Aorta (tissue), 5 donors: ENCODE measurements at regions not wholly inside any gene's neighbourhood (a gene's known extent, or its start where the extent isn't known, plus 50 kb on each side); places are given as distances from the start of the nearest gene placed in this dataset.

Experiments
- ATAC-seq: fragments of 200-7000 bp; cut with Tn5 transposase; one replicate; pipeline ENCODE4 v1.9.1; 2022; ENCODE audit warnings: moderate library complexity; ENCODE audit not compliant: low FRiP score
- DNase-seq, 2 donors: peaks; one replicate each; pipeline ENCODE4 v3.0.0-alpha.2; 2020
- H3K27ac ChIP-seq, 2 donors: one replicate each; pipeline ENCODE4 v1.5.1; 2013; ENCODE audit warnings: low read length in 2 of 2, mild to moderate bottlenecking in 2 of 2, moderate library complexity in 2 of 2, control low read depth in 1 of 2, inconsistent platforms in 1 of 2, low read depth in 1 of 2
- H3K27me3 ChIP-seq, 2 donors: one replicate each; pipeline ENCODE4 v1.6.1; 2013; ENCODE audit warnings: control low read depth in 1 of 2, low read length in 1 of 2, mild to moderate bottlenecking in 1 of 2, moderate library complexity in 1 of 2; ENCODE audit not compliant: insufficient read depth in 2 of 2, control insufficient read depth in 1 of 2
- H3K36me3 ChIP-seq, 2 donors: one replicate each; pipeline ENCODE4 v1.6.1; 2013; ENCODE audit warnings: control low read depth in 1 of 2, low read length in 1 of 2, mild to moderate bottlenecking in 1 of 2; ENCODE audit not compliant: insufficient read depth in 2 of 2, control insufficient read depth in 1 of 2
- H3K4me1 ChIP-seq, 2 donors: one replicate each; pipeline ENCODE4 v1.6.1; 2013; ENCODE audit warnings: low read length in 2 of 2, control low read depth in 1 of 2, mild to moderate bottlenecking in 1 of 2, moderate library complexity in 1 of 2; ENCODE audit not compliant: insufficient read depth in 2 of 2, control insufficient read depth in 1 of 2
- H3K4me3 ChIP-seq, 2 donors: one replicate each; pipeline ENCODE4 v1.5.1; 2013; ENCODE audit warnings: low read length in 2 of 2, control low read depth in 1 of 2, mild to moderate bottlenecking in 1 of 2
- H3K9me3 ChIP-seq: one replicate; pipeline ENCODE4 v1.6.1; 2013; ENCODE audit warnings: mild to moderate bottlenecking, low read length; ENCODE audit not compliant: control insufficient read depth
- WGBS, 2 donors: extraction: QIAGEN DNeasy Blood & Tissue Kit; methylation state at CpG; one replicate each; pipeline ENCODE4 v1.1.7; 2013; 5-methylcytosine and 5-hydroxymethylcytosine counted together
- intact Hi-C, 2 donors: fragments of 100-400 bp; cut with DNase I; formaldehyde crosslinking; loops; one replicate each; pipeline versions ENCODE4 v1.14.2 to v1.15.0; 2022
- donor health status: healthy with polysubstance abuse.
- donor health status: Bipolar disorder and iron deficiency.
- donor health status: DM: no; HTN: no; CAD: no.
- donor health status: DM: no; HTN: no; CAD: no.
- donor health status: DM: yes; HTN: yes; CAD: no.

DNA sequence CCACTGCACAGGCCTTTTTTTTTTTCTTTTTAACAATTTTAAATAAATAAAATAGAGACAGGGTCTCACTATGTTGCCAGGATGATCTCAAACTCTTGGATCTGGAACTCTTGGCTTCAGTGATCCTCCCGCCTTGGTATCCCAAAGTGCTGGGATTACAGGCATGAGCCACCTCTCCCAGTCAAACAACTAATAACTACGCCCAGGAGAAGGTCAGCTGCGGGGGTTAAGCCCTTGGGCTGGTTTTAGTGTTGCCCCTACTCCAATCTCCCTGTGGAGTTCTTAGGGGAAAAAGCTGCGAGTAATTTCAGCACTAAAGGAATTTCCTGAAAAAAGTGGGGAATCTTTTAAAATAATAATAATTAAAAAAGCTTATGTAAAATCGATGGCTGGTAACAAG is 96.4 kb upstream of the XPO1 start:
- WGBS, 2 donors: 80 to 82% methylated on average over 5 of the region's 5 CpGs
- Histone ChIP-seq H3K36me3 (no peaks in the 10 kb centered on the region), H3K27ac (no peak overlapping the region), H3K27me3 (no peaks in the 10 kb centered on the region), H3K9me3 (no peaks in the 10 kb centered on the region), H3K4me3 (no peak overlapping the region), H3K4me1 (no peaks in the 10 kb centered on the region)
- DNase-seq: no peak
- intact Hi-C loops: no loop called here
- ATAC-seq: no peak

GRCh38 chr2:61633250-61633649 is 95.1 kb upstream of the XPO1 start:
- DNase-seq (no peak), ATAC-seq (no peak)
- Histone ChIP-seq H3K9me3 (peaks cover 2% of the 10 kb centered on the region), H3K27me3 (no peaks in the 10 kb centered on the region), H3K27ac (no peak overlapping the region), H3K4me1 (no peaks in the 10 kb centered on the region), H3K36me3 (no peaks in the 10 kb centered on the region), H3K4me3 (no peak overlapping the region)
- WGBS, 2 donors: 69 to 75% methylated on average over 2 of the region's 2 CpGs
- intact Hi-C loops: no loop called here

DNA sequence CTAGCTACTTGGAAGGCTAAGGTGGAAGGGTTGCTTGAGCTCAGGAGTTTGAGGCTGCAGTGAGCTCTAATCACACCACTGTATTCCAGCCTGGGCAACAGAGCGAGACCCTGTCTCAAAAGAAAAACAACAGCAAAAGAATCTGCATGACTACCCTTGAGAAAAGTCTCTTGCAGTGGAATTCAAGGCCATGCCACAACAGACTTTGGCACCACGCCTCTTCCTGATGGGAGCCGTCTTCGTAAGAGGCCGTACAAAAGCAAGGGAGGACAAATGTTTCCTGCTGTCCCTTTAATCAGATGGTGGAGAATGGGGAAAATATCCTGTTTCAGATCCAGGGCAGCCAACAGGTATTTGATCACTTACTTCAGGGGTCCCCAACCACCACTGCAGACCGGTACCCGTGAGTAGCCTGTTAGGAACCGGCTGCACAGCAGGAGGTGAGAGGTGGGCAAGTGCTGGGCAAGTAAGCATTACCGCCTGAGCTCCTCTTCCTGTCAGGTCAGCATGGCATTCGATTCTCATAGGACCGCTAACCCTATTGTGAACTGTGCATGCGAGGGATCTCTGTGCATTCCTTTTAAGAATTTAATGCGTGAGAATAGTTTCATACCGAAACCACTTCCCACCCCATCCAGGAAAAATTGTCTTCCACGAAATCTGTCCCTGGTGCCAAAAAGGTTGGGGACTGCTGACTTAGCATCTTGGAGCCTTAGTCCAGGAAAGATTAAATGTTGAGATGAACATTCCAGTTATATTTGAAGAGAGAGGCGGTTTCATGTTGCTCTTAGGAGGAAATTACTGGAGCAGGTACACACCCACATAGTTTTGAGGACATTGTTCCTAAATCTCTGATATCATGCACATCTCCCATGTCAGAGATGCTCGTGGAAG is 94.4 kb upstream of the XPO1 start:
- WGBS, 2 donors: 51 to 66% methylated on average over 17 of the region's 17 CpGs

GRCh38 chr2:61631321-61631720 is 93.2 kb upstream of the XPO1 start:
- no peaks in the 10 kb centered on the region for H3K36me3 ChIP-seq
- ATAC-seq (no peak), DNase-seq (no peak)
- H3K9me3 ChIP-seq: peaks cover 2% of the 10 kb centered on the region
- intact Hi-C loops: no loop called here
- no peak overlapping the region for H3K4me3 ChIP-seq
- H3K27ac ChIP-seq: no peak overlapping the region
- no peaks in the 10 kb centered on the region for H3K27me3 ChIP-seq
- WGBS, 2 donors: 95 to 96% methylated on average over 2 of the region's 2 CpGs
- no peaks in the 10 kb centered on the region for H3K4me1 ChIP-seq

More for the DNA sequence above, 94.4 kb upstream of the XPO1 start:
- no peak for DNase-seq
- H3K4me1 ChIP-seq: no peaks in the 10 kb centered on the region
- H3K27me3 ChIP-seq: no peaks in the 10 kb centered on the region
- H3K27ac ChIP-seq: no peak overlapping the region
- H3K9me3 ChIP-seq: peaks cover 2% of the 10 kb centered on the region
- ATAC-seq: no peak
- intact Hi-C loops: no loop called here
- no peak overlapping the region for H3K4me3 ChIP-seq
- H3K36me3 ChIP-seq: no peaks in the 10 kb centered on the region

DNA sequence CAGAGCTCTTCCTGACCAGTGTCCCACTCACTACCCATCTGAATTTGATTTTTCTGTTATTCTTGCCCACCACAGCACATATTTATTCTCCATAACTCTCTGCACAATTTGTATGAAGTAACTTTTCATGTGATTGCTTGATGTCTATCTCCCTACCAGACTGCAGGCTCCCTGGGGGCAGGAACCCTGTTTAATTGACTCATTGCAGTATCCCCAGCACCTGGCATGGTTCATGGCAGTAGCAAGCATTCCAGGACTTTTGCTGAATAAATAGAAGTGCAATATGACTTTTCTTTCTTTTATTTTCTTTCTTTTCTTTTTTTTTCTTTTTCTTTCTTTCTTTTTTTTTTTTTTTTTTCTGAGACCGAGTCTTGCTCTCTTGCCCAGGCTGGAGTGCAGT is 88.7 kb upstream of the XPO1 start:
- no peaks in the 10 kb centered on the region for H3K27me3 ChIP-seq
- peaks cover 2% of the 10 kb centered on the region for H3K9me3 ChIP-seq
- no peaks in the 10 kb centered on the region for H3K4me1 ChIP-seq
- H3K4me3 ChIP-seq: no peak overlapping the region
- DNase-seq: no peak
- WGBS, 2 donors: 55 to 62% methylated on average over 1 of the region's 1 CpG
- H3K27ac ChIP-seq: no peak overlapping the region
- H3K36me3 ChIP-seq: no peaks in the 10 kb centered on the region
- intact Hi-C loops: no loop called here
- no peak for ATAC-seq

DNA sequence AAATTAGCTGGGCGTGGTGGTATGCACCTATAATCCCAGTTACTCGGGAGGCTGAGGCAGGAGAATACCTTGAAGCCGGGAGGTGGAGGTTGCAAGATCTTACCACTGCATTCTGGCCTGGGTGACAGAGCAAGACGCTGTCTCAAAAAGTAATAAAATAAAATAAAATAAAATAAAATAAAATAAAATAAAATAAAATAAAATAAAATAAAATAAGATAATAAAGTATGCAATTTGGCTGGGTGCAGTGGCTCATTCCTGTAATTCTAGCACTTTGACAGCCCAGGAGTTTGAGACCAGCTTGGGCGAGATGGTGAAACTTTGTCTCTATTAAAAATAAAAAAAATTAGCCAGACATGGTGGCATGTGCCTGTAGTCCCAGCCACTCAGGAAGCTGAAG is 85.6 kb upstream of the XPO1 start:
- Histone ChIP-seq H3K9me3 (no peaks in the 10 kb centered on the region), H3K27me3 (no peaks in the 10 kb centered on the region), H3K36me3 (no peaks in the 10 kb centered on the region), H3K4me3 (no peak overlapping the region), H3K4me1 (no peaks in the 10 kb centered on the region), H3K27ac (no peak overlapping the region)
- ATAC-seq (no peak), DNase-seq (no peak)
- 94 to 97% methylated on average over 5 of the region's 5 CpGs for WGBS, 2 donors
- intact Hi-C loops: no loop called here

DNA sequence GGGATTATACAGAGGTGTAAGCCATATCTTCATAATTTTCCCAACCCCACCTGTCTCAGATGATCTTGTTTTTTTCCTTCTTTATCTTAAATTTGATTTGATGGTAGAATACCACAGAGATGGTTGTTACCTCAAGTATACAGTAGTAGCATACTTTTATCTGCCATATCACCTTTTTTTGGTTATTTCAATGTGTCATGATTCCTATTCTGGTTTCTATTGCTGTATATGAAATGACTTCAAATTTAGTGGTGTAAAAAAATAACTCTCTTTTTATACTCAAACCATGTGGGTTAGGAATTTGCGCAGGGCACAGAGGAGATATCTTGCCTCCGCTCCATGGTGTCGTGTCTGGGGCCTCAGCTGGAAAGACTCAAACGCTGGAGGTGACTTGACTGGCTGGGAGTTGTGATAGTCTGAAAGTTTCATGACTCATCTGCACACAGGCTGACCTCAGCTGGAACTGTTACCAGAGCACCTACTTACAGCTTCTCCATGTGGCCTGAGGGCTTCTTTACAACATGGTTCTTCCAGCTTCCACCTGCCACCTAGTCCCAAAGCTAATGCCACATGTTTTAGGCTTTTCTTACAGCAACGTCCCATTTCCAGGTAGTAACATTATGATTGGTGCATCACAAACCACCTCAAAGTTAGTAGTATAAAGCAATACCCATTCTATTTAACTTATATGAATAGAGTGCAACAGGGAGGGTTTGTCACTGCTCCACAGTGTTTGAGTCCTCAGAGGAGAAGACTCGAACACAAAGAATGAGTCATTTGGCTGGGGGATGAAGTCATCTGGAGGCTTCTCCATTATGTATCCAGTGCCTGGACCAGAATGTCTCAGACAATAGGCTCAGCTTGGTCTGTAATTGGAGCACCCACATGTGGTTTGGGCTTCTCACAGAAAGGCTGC is 82.3 kb upstream of the XPO1 start:
- DNase-seq (no peak), ATAC-seq (no peak)
- Histone ChIP-seq H3K4me1 (no peaks in the 10 kb centered on the region), H3K4me3 (no peak overlapping the region), H3K9me3 (no peaks in the 10 kb centered on the region), H3K27me3 (no peaks in the 10 kb centered on the region), H3K36me3 (no peaks in the 10 kb centered on the region), H3K27ac (no peak overlapping the region)
- intact Hi-C loops: no loop called here
- WGBS, 2 donors: 64% methylated on average over 6 of the region's 6 CpGs

DNA sequence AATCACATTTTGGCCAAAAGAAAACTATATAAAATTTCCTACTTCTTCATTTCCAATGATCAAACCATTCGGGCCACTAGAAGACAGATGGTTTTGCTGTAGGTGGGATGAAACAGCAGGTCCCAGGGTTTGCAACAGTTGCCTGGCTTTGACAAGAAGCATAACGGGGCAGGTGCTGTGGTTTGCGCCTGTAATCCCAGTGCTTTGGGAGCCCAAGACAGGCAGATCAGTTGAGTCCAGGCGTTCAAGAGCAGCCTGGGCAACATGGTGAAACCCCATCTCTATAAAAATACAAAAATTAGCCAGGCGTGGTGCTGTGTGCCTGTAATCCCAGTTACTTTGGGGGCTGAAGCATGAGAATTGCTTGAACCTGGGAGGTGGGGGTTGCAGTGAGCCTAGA is 81.4 kb upstream of the XPO1 start:
- intact Hi-C loops: no loop called here
- H3K4me3 ChIP-seq: no peak overlapping the region
- DNase-seq (no peak), ATAC-seq (no peak)
- no peak overlapping the region for H3K27ac ChIP-seq
- H3K36me3 ChIP-seq: no peaks in the 10 kb centered on the region
- no peaks in the 10 kb centered on the region for H3K27me3 ChIP-seq
- H3K9me3 ChIP-seq: no peaks in the 10 kb centered on the region
- H3K4me1 ChIP-seq: no peaks in the 10 kb centered on the region
- WGBS, 2 donors: 80 to 88% methylated on average over 5 of the region's 5 CpGs
